ENCODE measurements at regions not wholly inside any gene's neighbourhood (a gene's known extent, or its start where the extent isn't known, plus 50 kb on each side); places are given as distances from the start of the nearest gene placed in this dataset.
"Not testable (repeated sequence)": the region's sequence is repeated elsewhere in the genome, so short reads cannot be mapped to it uniquely, and the experiment has no call there.

- peak; percentile 92 for DNase-seq (ENCODE audit: low read depth, low spot score)
- peak; percentile 92 for TF ChIP-seq CTCF (conservative IDR thresholded peaks at IDR 0.05)
- Mint-ChIP-seq H3K4me1 (peaks cover 34% of the 10 kb centered on the region), H3K27me3 (ENCODE audit: low read depth) (no peaks in the 10 kb centered on the region), H3K36me3 (ENCODE audit: low read depth) (no peaks in the 10 kb centered on the region), H3K4me3 (peak overlapping the region; percentile 76), H3K27ac (ENCODE audit: unreplicated experiment) (no peak overlapping the region), H3K9me3 (peaks cover 3% of the 10 kb centered on the region)
Observed at GRCh38 chr17:77086433-77087010, 54.2 kb upstream of the SEC14L1 start.

- no peak for DNase-seq (ENCODE audit: low read depth, low spot score)
- Mint-ChIP-seq H3K36me3 (ENCODE audit: low read depth) (peaks cover 4% of the 10 kb centered on the region), H3K9me3 (peaks cover 3% of the 10 kb centered on the region), H3K27ac (ENCODE audit: unreplicated experiment) (peak overlapping the region; percentile 98), H3K4me1 (peaks cover 40% of the 10 kb centered on the region), H3K27me3 (ENCODE audit: low read depth) (no peaks in the 10 kb centered on the region), H3K4me3 (peak overlapping the region; percentile 95)
- no peak for TF ChIP-seq CTCF (conservative IDR thresholded peaks at IDR 0.05)
Observed at GRCh38 chr17:77087650-77088454, 52.9 kb upstream of the SEC14L1 start.

GRCh38 chr17:77088455-77089123 lies 52.2 kb upstream of the SEC14L1 start:
- peak; percentile 83 for TF ChIP-seq CTCF (conservative IDR thresholded peaks at IDR 0.05)
- peak overlapping the region; percentile 98 for H3K27ac Mint-ChIP-seq (ENCODE audit: unreplicated experiment)
- H3K27me3 Mint-ChIP-seq (ENCODE audit: low read depth): no peaks in the 10 kb centered on the region
- peak overlapping the region; percentile 95 for H3K4me3 Mint-ChIP-seq
- H3K9me3 Mint-ChIP-seq: peaks cover 3% of the 10 kb centered on the region
- H3K4me1 Mint-ChIP-seq: peaks cover 40% of the 10 kb centered on the region
- peaks cover 9% of the 10 kb centered on the region for H3K36me3 Mint-ChIP-seq (ENCODE audit: low read depth)
- peak; percentile 95 for DNase-seq (ENCODE audit: low read depth, low spot score)

DNA sequence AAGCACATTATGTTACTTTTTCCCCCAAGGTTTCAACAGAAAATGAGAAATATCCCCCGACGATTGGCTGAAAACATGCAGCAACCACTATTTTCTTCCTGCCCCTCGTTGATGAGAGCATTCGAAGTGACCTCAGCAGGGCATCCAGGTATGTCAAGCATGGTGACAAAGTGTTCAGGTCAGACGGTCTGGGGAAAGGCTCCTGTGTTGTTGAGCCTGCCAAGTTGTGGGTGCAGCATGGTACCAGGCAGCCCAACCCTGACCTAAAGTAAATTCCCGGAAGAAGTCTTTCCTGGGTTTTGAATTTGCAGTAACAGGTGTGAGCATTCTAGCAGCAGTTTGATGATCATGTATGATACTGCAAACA lies 51.7 kb upstream of the SEC14L1 start:
- peaks cover 40% of the 10 kb centered on the region for H3K4me1 Mint-ChIP-seq
- H3K27me3 Mint-ChIP-seq (ENCODE audit: low read depth): no peaks in the 10 kb centered on the region
- H3K4me3 Mint-ChIP-seq: peak overlapping the region; percentile 95
- H3K36me3 Mint-ChIP-seq (ENCODE audit: low read depth): peaks cover 9% of the 10 kb centered on the region
- DNase-seq (ENCODE audit: low read depth, low spot score): no peak
- no peak for TF ChIP-seq CTCF (conservative IDR thresholded peaks at IDR 0.05)
- peaks cover 3% of the 10 kb centered on the region for H3K9me3 Mint-ChIP-seq
- peak overlapping the region; percentile 98 for H3K27ac Mint-ChIP-seq (ENCODE audit: unreplicated experiment)

GRCh38 chr17:77089949-77090348 lies 50.8 kb upstream of the SEC14L1 start:
- Mint-ChIP-seq H3K4me3 (peak overlapping the region; percentile 73), H3K4me1 (peaks cover 40% of the 10 kb centered on the region), H3K36me3 (ENCODE audit: low read depth) (peaks cover 11% of the 10 kb centered on the region)
- DNase-seq (ENCODE audit: low read depth, low spot score); H3K27me3 Mint-ChIP-seq (ENCODE audit: low read depth); H3K9me3 Mint-ChIP-seq; H3K27ac Mint-ChIP-seq (ENCODE audit: unreplicated experiment): not testable (repeated sequence)

DNA sequence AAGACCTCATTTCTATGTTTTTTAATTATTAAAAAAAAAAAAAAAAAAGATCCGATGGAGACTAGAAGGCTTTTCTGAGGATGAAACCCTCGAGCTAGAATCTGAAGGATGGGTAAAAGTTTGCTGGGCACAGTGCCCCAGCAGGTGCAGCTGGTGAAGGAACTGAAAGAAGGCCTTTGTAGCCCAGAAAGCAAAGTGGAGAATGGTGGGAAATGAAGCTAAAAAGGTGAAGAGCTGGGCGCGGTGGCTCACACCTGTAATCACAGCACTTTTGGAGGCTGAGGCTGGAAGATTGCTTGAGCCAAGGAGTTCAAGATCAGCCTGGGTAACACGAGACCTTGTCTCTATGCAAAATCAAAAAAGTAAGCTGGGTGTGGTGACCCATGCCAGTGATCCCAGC lies 50.3 kb upstream of the SEC14L1 start:
- Mint-ChIP-seq H3K27ac (ENCODE audit: unreplicated experiment) (peak overlapping the region; percentile 67), H3K9me3 (peaks cover 3% of the 10 kb centered on the region), H3K4me3 (peak overlapping the region; percentile 73), H3K27me3 (ENCODE audit: low read depth) (no peaks in the 10 kb centered on the region), H3K4me1 (peaks cover 40% of the 10 kb centered on the region), H3K36me3 (ENCODE audit: low read depth) (peaks cover 14% of the 10 kb centered on the region)
- DNase-seq (ENCODE audit: low read depth, low spot score): no peak
- TF ChIP-seq CTCF (conservative IDR thresholded peaks at IDR 0.05): no peak
